ENCODE measurements at regions not wholly inside any gene's neighbourhood (a gene's known extent, or its start where the extent isn't known, plus 50 kb on each side); places are given as distances from the start of the nearest gene placed in this dataset.

GRCh38 chr11:121842192-121842585, 273.8 kb downstream of the BLID start:
- Mint-ChIP-seq H3K27me3 (no peaks in the 10 kb centered on the region), H3K36me3 (no peaks in the 10 kb centered on the region), H3K4me3 (no peak overlapping the region), H3K4me1 (no peaks in the 10 kb centered on the region), H3K27ac (no peak overlapping the region), H3K9me3 (peaks cover 0 to 58% (median 29%) of the 10 kb centered on the region in 8 donors)
- H3K36me3 ChIP-seq (ENCODE audit: insufficient read depth, low read length) = no peaks in the 10 kb centered on the region
- CTCF ChIA-PET (ENCODE audit: partially characterized antibody) = no interaction called here
- H3K4me3 ChIP-seq (ENCODE audit: low read length in 2 of 2) = no peak overlapping the region
- POLR2A ChIA-PET (ENCODE audit: partially characterized antibody) = no interaction called here
- intact Hi-C loops (cut with micrococcal nuclease) = no loop called here
- H3K27ac ChIP-seq (ENCODE audit: low read depth, low read length) = no peak overlapping the region
- no peaks in the 10 kb centered on the region for H3K4me1 ChIP-seq (ENCODE audit: insufficient read depth, low read length)
- no peak for DNase-seq
- H3K9me3 ChIP-seq (ENCODE audit: control insufficient read depth in 1 of 2, low read length in 2 of 2) = no peaks in the 10 kb centered on the region
- no peaks in the 10 kb centered on the region for H3K27me3 ChIP-seq (ENCODE audit: insufficient read depth, low read length)

GRCh38 chr11:121841487-121842191, 274.4 kb downstream of the BLID start:
- Mint-ChIP-seq H3K27ac (peak overlapping the region in 1 of 7 donors; percentile 2), H3K4me1 (no peaks in the 10 kb centered on the region), H3K9me3 (peaks cover 0 to 62% (median 32%) of the 10 kb centered on the region in 8 donors), H3K27me3 (no peaks in the 10 kb centered on the region), H3K4me3 (no peak overlapping the region), H3K36me3 (no peaks in the 10 kb centered on the region)
- Histone ChIP-seq H3K27ac (ENCODE audit: low read depth, low read length) (no peak overlapping the region), H3K9me3 (ENCODE audit: control insufficient read depth in 1 of 2, low read length in 2 of 2) (no peaks in the 10 kb centered on the region), H3K4me3 (ENCODE audit: low read length in 2 of 2) (no peak overlapping the region), H3K4me1 (ENCODE audit: insufficient read depth, low read length) (no peaks in the 10 kb centered on the region), H3K36me3 (ENCODE audit: insufficient read depth, low read length) (no peaks in the 10 kb centered on the region), H3K27me3 (ENCODE audit: insufficient read depth, low read length) (no peaks in the 10 kb centered on the region)
- intact Hi-C loops (cut with micrococcal nuclease) = no loop called here
- ChIA-PET CTCF (ENCODE audit: partially characterized antibody) (no interaction called here), POLR2A (ENCODE audit: partially characterized antibody) (no interaction called here)
- no peak for DNase-seq

- peaks cover 0 to 71% (median 38%) of the 10 kb centered on the region in 8 donors for H3K9me3 Mint-ChIP-seq
- DNase-seq = no peak
- no peaks in the 10 kb centered on the region for H3K4me1 Mint-ChIP-seq
- no peaks in the 10 kb centered on the region for H3K4me1 ChIP-seq (ENCODE audit: insufficient read depth, low read length)
- no peak overlapping the region for H3K4me3 Mint-ChIP-seq
- H3K36me3 Mint-ChIP-seq = no peaks in the 10 kb centered on the region
- POLR2A ChIA-PET (ENCODE audit: partially characterized antibody) = no interaction called here
- H3K4me3 ChIP-seq (ENCODE audit: low read length in 2 of 2) = no peak overlapping the region
- H3K27me3 Mint-ChIP-seq = no peaks in the 10 kb centered on the region
- CTCF ChIA-PET (ENCODE audit: partially characterized antibody) = no interaction called here
- H3K9me3 ChIP-seq (ENCODE audit: control insufficient read depth in 1 of 2, low read length in 2 of 2) = no peaks in the 10 kb centered on the region
- no peaks in the 10 kb centered on the region for H3K27me3 ChIP-seq (ENCODE audit: insufficient read depth, low read length)
- intact Hi-C loops (cut with micrococcal nuclease) = no loop called here
- H3K27ac ChIP-seq (ENCODE audit: low read depth, low read length) = no peak overlapping the region
- no peaks in the 10 kb centered on the region for H3K36me3 ChIP-seq (ENCODE audit: insufficient read depth, low read length)
- no peak overlapping the region for H3K27ac Mint-ChIP-seq
Measured at GRCh38 chr11:121839781-121840180, 276.2 kb downstream of the BLID start.

GRCh38 chr11:121838571-121838970, 277.4 kb downstream of the BLID start:
- Mint-ChIP-seq H3K27me3 (no peaks in the 10 kb centered on the region), H3K4me3 (no peak overlapping the region), H3K9me3 (peaks cover 0 to 79% (median 48%) of the 10 kb centered on the region in 8 donors), H3K27ac (no peak overlapping the region), H3K36me3 (peaks cover 0 to 2% of the 10 kb centered on the region in 2 donors), H3K4me1 (no peaks in the 10 kb centered on the region)
- intact Hi-C loops (cut with micrococcal nuclease) = no loop called here
- no peak overlapping the region for H3K27ac ChIP-seq (ENCODE audit: low read depth, low read length)
- CTCF ChIA-PET (ENCODE audit: partially characterized antibody) = no interaction called here
- POLR2A ChIA-PET (ENCODE audit: partially characterized antibody) = no interaction called here
- H3K4me3 ChIP-seq (ENCODE audit: low read length in 2 of 2) = no peak overlapping the region
- no peaks in the 10 kb centered on the region for H3K27me3 ChIP-seq (ENCODE audit: insufficient read depth, low read length)
- DNase-seq = no peak
- H3K36me3 ChIP-seq (ENCODE audit: insufficient read depth, low read length) = no peaks in the 10 kb centered on the region
- no peaks in the 10 kb centered on the region for H3K4me1 ChIP-seq (ENCODE audit: insufficient read depth, low read length)
- H3K9me3 ChIP-seq (ENCODE audit: control insufficient read depth in 1 of 2, low read length in 2 of 2) = peaks cover 0 to 6% of the 10 kb centered on the region in 2 donors

GRCh38 chr11:121833970-121834369, 282.0 kb downstream of the BLID start:
- ChIA-PET CTCF (ENCODE audit: partially characterized antibody) (no interaction called here), POLR2A (ENCODE audit: partially characterized antibody) (no interaction called here)
- H3K9me3 ChIP-seq (ENCODE audit: control insufficient read depth in 1 of 2, low read length in 2 of 2) = peaks cover 0 to 12% of the 10 kb centered on the region in 2 donors
- no peaks in the 10 kb centered on the region for H3K4me1 ChIP-seq (ENCODE audit: insufficient read depth, low read length)
- peaks cover 0 to 84% (median 62%) of the 10 kb centered on the region in 8 donors for H3K9me3 Mint-ChIP-seq
- H3K27ac Mint-ChIP-seq = no peak overlapping the region
- H3K4me1 Mint-ChIP-seq = no peaks in the 10 kb centered on the region
- intact Hi-C loops (cut with micrococcal nuclease) = no loop called here
- no peak overlapping the region for H3K27ac ChIP-seq (ENCODE audit: low read depth, low read length)
- DNase-seq = no peak
- H3K27me3 ChIP-seq (ENCODE audit: insufficient read depth, low read length) = no peaks in the 10 kb centered on the region
- no peaks in the 10 kb centered on the region for H3K27me3 Mint-ChIP-seq
- H3K36me3 Mint-ChIP-seq = peaks cover 2 to 3% of the 10 kb centered on the region in 2 donors
- no peaks in the 10 kb centered on the region for H3K36me3 ChIP-seq (ENCODE audit: insufficient read depth, low read length)
- no peak overlapping the region for H3K4me3 Mint-ChIP-seq
- no peak overlapping the region for H3K4me3 ChIP-seq (ENCODE audit: low read length in 2 of 2)

- no peak for DNase-seq
- intact Hi-C loops (cut with micrococcal nuclease) = no loop called here
- ChIA-PET CTCF (ENCODE audit: partially characterized antibody) (no interaction called here), POLR2A (ENCODE audit: partially characterized antibody) (no interaction called here)
- no peak overlapping the region for H3K27ac ChIP-seq (ENCODE audit: low read depth, low read length)
- no peaks in the 10 kb centered on the region for H3K4me1 Mint-ChIP-seq
- H3K36me3 ChIP-seq (ENCODE audit: insufficient read depth, low read length) = no peaks in the 10 kb centered on the region
- H3K4me3 Mint-ChIP-seq = no peak overlapping the region
- H3K9me3 ChIP-seq (ENCODE audit: control insufficient read depth in 1 of 2, low read length in 2 of 2) = peaks cover 0 to 12% of the 10 kb centered on the region in 2 donors
- H3K36me3 Mint-ChIP-seq = peaks cover 0 to 3% of the 10 kb centered on the region in 2 donors
- no peaks in the 10 kb centered on the region for H3K27me3 Mint-ChIP-seq
- H3K27ac Mint-ChIP-seq = no peak overlapping the region
- no peak overlapping the region for H3K4me3 ChIP-seq (ENCODE audit: low read length in 2 of 2)
- H3K9me3 Mint-ChIP-seq = peaks cover 0 to 67% (median 44%) of the 10 kb centered on the region in 8 donors
- no peaks in the 10 kb centered on the region for H3K4me1 ChIP-seq (ENCODE audit: insufficient read depth, low read length)
- H3K27me3 ChIP-seq (ENCODE audit: insufficient read depth, low read length) = no peaks in the 10 kb centered on the region
Measured at GRCh38 chr11:121829159-121829643, 286.8 kb downstream of the BLID start.

- CTCF ChIA-PET (ENCODE audit: partially characterized antibody) = no interaction called here
- intact Hi-C loops (cut with micrococcal nuclease) = no loop called here
Measured at GRCh38 chr11:121814962-121815361, 301.1 kb downstream of the BLID start.

More at GRCh38 chr11:121814962-121815361, 301.1 kb downstream of the BLID start:
- H3K27ac Mint-ChIP-seq = no peak overlapping the region
- H3K36me3 Mint-ChIP-seq = no peaks in the 10 kb centered on the region
- DNase-seq = no peak
- peaks cover 6 to 60% (median 33%) of the 10 kb centered on the region in 8 donors for H3K9me3 Mint-ChIP-seq
- H3K27me3 Mint-ChIP-seq = peaks cover 0 to 1% of the 10 kb centered on the region in 2 donors
- peaks cover 0 to 4% (median 0%) of the 10 kb centered on the region in 4 donors for H3K4me1 Mint-ChIP-seq
- no peak overlapping the region for H3K4me3 Mint-ChIP-seq
- H3K4me3 ChIP-seq (ENCODE audit: low read length in 2 of 2) = no peak overlapping the region
- POLR2A ChIA-PET (ENCODE audit: partially characterized antibody) = no interaction called here
- H3K27me3 ChIP-seq (ENCODE audit: insufficient read depth, low read length) = no peaks in the 10 kb centered on the region
- H3K9me3 ChIP-seq (ENCODE audit: control insufficient read depth in 1 of 2, low read length in 2 of 2) = no peaks in the 10 kb centered on the region
- no peak overlapping the region for H3K27ac ChIP-seq (ENCODE audit: low read depth, low read length)
- H3K4me1 ChIP-seq (ENCODE audit: insufficient read depth, low read length) = no peaks in the 10 kb centered on the region
- H3K36me3 ChIP-seq (ENCODE audit: insufficient read depth, low read length) = no peaks in the 10 kb centered on the region
